ENCODE measurements at regions not wholly inside any gene's neighbourhood (a gene's known extent, or its start where the extent isn't known, plus 50 kb on each side); places are given as distances from the start of the nearest gene placed in this dataset.

GRCh38 chr5:2465383-2465782 is 286.1 kb downstream of the IRX2 start:
- Histone ChIP-seq H3K79me1 (ENCODE audit: low read depth, low read length) (no peaks in the 10 kb centered on the region), H3K56ac (replicated peaks; ENCODE audit: insufficient read length, low read depth, low read length) (no peak overlapping the region), H3K27me3 (replicated peaks in 1 of 4; ENCODE audit: control insufficient read depth in 3 of 4, extremely low read depth in 1 of 4, insufficient read depth in 3 of 4, low read length in 3 of 4) (no peaks in the 10 kb centered on the region), H3K36me3 (ENCODE audit: control insufficient read depth in 2 of 4, insufficient read depth in 4 of 4, low read length in 3 of 4) (no peaks in the 10 kb centered on the region), H3K9ac (replicated peaks in 1 of 4; ENCODE audit: extremely low read depth in 1 of 4, low read depth in 3 of 4, low read length in 3 of 4) (no peak overlapping the region), H3K27ac (ENCODE audit: low read depth, low read length) (no peak overlapping the region), H4K8ac (ENCODE audit: extremely low read depth, insufficient read depth, low read length) (no peak overlapping the region), H2BK15ac (ENCODE audit: low read length) (no peak overlapping the region), H2BK5ac (ENCODE audit: low read depth, low read length) (no peak overlapping the region), H3K23me2 (ENCODE audit: low read depth, low read length) (no peaks in the 10 kb centered on the region), H4K91ac (replicated peaks; ENCODE audit: insufficient read length, low read length) (no peak overlapping the region), H4K20me1 (replicated peaks in 1 of 2; ENCODE audit: control insufficient read depth in 1 of 2, insufficient read depth in 2 of 2, low read length in 2 of 2) (no peaks in the 10 kb centered on the region), H3K4me1 (replicated peaks in 1 of 4; ENCODE audit: control insufficient read depth in 3 of 4, insufficient read depth in 4 of 4, low read length in 3 of 4) (no peaks in the 10 kb centered on the region; a peak in 1 of 7 replicates), H3K4me3 (ENCODE audit: extremely low read depth in 1 of 4, insufficient read depth in 2 of 4, low read depth in 3 of 4, low read length in 4 of 4) (no peak overlapping the region), H3K4ac (replicated peaks; ENCODE audit: insufficient read length, low read depth, low read length) (no peak overlapping the region), H3K23ac (ENCODE audit: insufficient read length) (no peak overlapping the region), H2AFZ (ENCODE audit: low read length) (no peak overlapping the region), H3K79me2 (ENCODE audit: control insufficient read depth in 1 of 2, insufficient read depth in 2 of 2, low read length in 2 of 2) (no peaks in the 10 kb centered on the region), H4K5ac (ENCODE audit: insufficient read length, low read depth, low read length) (no peak overlapping the region), H3K9me3 (ENCODE audit: insufficient read depth in 2 of 2, low read depth in 1 of 2, low read length in 1 of 2) (peaks cover 0 to 2% of the 10 kb centered on the region in 2 experiments; a peak in 2 of 4 replicates), H3K14ac (ENCODE audit: insufficient read length) (no peak overlapping the region), H2AK5ac (ENCODE audit: low read depth, low read length) (no peak overlapping the region), H3K4me2 (ENCODE audit: insufficient read depth in 1 of 2, low read depth in 2 of 2, low read length in 2 of 2) (no peak overlapping the region), H2BK20ac (ENCODE audit: low read length) (no peak overlapping the region), H3K18ac (ENCODE audit: extremely low read depth, low read length) (no peak overlapping the region), H2BK12ac (ENCODE audit: low read depth, low read length) (no peak overlapping the region), H2BK120ac (replicated peaks; ENCODE audit: low read depth, low read length) (no peak overlapping the region)
- FAIRE-seq (no peak), DNase-seq (ENCODE audit: low read depth in 1 of 2, low spot score in 2 of 2) (no peak)
- 82% methylated on average over 8 of the region's 10 CpGs; no CpG with 5 or more reads in 1 of the 2 experiments for WGBS, 2 experiments (ENCODE audit: extremely low coverage in 1 of 2, insufficient coverage in 1 of 2, insufficient read length in 1 of 2, insufficient replicate concordance in 2 of 2, low coverage in 1 of 2, low lambda C conversion rate in 2 of 2, missing lambda C conversion rate in 1 of 2)
- ChIA-PET POLR2A (ENCODE audit: partially characterized antibody) (no interaction called here), CTCF (ENCODE audit: partially characterized antibody) (interaction anchor here (1.0 to 2.1 kb wide), 3 partner anchors 9 to 395 kb away, joined by 3 to 7 read pairs (median 3); no protein-coding TSS in a partner anchor)
- TF ChIP-seq RAD21 (IDR thresholded peaks at IDR 0.05 in 1 of 2, conservative IDR thresholded peaks at IDR 0.05 in 1 of 2; ENCODE audit: low read depth in 2 of 2, low read length in 2 of 2): peak; percentile 56 to 61
- no peak for TF ChIP-seq MAFK (IDR thresholded peaks at IDR 0.05; ENCODE audit: low read depth, low read length)
- peak in 2 of 3 experiments; percentile 20 to 22; a peak in 2 of 4 replicates for TF ChIP-seq CTCF (IDR thresholded peaks at IDR 0.05; ENCODE audit: control extremely low read depth in 1 of 3, insufficient read depth in 1 of 3, low read depth in 1 of 3, low read length in 3 of 3)

All from H1 (cell line).